GM19043 (cell line): ENCODE measurements at regions not wholly inside any gene's neighbourhood (a gene's known extent, or its start where the extent isn't known, plus 50 kb on each side); places are given as distances from the start of the nearest gene placed in this dataset.

Experiments
- ATAC-seq: cut with Tn5 transposase; IDR thresholded peaks from one replicate; pipeline ENCODE4 v1.9.1; 2021; ENCODE audit warnings: low read depth; ENCODE audit not compliant: unreplicated experiment

GRCh38 chr10:117944676-117945447 lies 101.9 kb downstream of the RAB11FIP2 start:
- ATAC-seq: no peak

- no peak for ATAC-seq
These were observed 101.1 kb downstream of the RAB11FIP2 start for GRCh38 chr10:117945651-117946050.

- ATAC-seq: no peak
These were observed 100.1 kb downstream of the RAB11FIP2 start for GRCh38 chr10:117946525-117947070.

GRCh38 chr10:117948493-117948892 lies 98.2 kb downstream of the RAB11FIP2 start:
- ATAC-seq: no peak

GRCh38 chr10:117950408-117950807 lies 96.3 kb downstream of the RAB11FIP2 start:
- no peak for ATAC-seq
